ENCODE measurements at regions not wholly inside any gene's neighbourhood (a gene's known extent, or its start where the extent isn't known, plus 50 kb on each side); places are given as distances from the start of the nearest gene placed in this dataset.

DNA sequence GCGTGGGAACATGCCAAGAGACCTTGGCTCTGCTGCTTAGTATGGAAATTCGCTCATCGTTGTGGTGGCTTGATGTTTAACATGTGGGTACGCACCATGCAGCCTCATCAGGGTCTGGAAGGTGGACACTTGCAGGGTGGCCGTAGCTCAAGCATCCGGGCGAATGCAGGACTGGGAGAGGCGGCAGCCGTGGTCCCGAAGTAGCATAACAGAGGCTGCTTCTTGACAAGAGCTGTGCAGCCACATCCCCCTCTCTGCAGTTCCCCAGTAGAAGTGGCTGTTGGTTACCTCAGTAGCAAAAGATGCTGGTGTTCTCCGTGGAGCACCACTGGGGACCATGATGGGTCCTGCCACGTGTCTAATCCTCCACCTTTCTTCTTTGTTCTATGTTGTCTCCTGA lies 195.0 kb downstream of the THBS2 start:
- no peaks in the 10 kb centered on the region for H3K36me3 ChIP-seq (ENCODE audit: control insufficient read depth in 4 of 4, insufficient read depth in 3 of 4, low read depth in 1 of 4, low read length in 3 of 4)
- 91% methylated on average over 12 of the region's 12 CpGs for WGBS
- DNase-seq (ENCODE audit: low spot score), result no peak
- no peak overlapping the region for H3K9ac ChIP-seq (ENCODE audit: low read depth in 1 of 2, low read length in 2 of 2)
- H3K27me3 ChIP-seq (ENCODE audit: control insufficient read depth in 4 of 4, insufficient read depth in 4 of 4, low read length in 3 of 4), result peaks cover 0 to 4% (median 0%) of the 10 kb centered on the region in 4 donors
- TF ChIP-seq HNF4A (conservative IDR thresholded peaks at IDR 0.05) (no peak), GABPA (IDR thresholded peaks at IDR 0.05 in 1 of 2, conservative IDR thresholded peaks at IDR 0.05 in 1 of 2) (no peak)
- TF ChIP-seq, protein P1, sequence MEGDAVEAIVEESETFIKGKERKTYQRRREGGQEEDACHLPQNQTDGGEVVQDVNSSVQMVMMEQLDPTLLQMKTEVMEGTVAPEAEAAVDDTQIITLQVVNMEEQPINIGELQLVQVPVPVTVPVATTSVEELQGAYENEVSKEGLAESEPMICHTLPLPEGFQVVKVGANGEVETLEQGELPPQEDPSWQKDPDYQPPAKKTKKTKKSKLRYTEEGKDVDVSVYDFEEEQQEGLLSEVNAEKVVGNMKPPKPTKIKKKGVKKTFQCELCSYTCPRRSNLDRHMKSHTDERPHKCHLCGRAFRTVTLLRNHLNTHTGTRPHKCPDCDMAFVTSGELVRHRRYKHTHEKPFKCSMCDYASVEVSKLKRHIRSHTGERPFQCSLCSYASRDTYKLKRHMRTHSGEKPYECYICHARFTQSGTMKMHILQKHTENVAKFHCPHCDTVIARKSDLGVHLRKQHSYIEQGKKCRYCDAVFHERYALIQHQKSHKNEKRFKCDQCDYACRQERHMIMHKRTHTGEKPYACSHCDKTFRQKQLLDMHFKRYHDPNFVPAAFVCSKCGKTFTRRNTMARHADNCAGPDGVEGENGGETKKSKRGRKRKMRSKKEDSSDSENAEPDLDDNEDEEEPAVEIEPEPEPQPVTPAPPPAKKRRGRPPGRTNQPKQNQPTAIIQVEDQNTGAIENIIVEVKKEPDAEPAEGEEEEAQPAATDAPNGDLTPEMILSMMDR (IDR thresholded peaks at IDR 0.05; ENCODE audit: low read depth, low read length, missing input control), result no peak
- no peak overlapping the region for H3K27ac ChIP-seq (ENCODE audit: low read depth in 1 of 2, low read length in 2 of 2)
- no peak overlapping the region for H3K4me3 ChIP-seq (ENCODE audit: low read depth in 1 of 3, low read length in 3 of 3)
- H3K4me1 ChIP-seq (ENCODE audit: control insufficient read depth in 4 of 4, insufficient read depth in 4 of 4, low read length in 3 of 4), result no peaks in the 10 kb centered on the region
- peaks cover 0 to 5% (median 2%) of the 10 kb centered on the region in 4 donors for H3K9me3 ChIP-seq (ENCODE audit: control insufficient read depth in 4 of 4, low read length in 3 of 4)

DNA sequence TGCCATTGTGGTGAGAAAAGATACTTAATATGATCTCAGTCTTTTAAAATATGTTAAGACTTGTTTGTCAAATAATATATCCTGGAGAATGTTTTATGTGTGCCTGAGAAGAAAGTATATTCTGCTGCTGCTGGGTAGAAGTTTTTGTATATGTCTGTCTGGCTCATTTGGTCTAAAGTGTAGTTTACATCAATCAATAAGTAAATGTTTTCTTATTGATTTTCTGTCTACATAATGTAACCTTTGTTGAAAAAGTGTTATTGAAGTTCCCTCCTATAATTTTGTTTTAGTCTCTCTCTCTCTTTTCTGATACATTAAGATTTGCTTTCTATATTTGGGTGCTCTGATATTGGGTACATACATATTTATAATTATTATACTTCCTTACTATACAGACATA lies 201.2 kb downstream of the THBS2 start:
- H3K27ac ChIP-seq (ENCODE audit: low read depth in 1 of 2, low read length in 2 of 2), result no peak overlapping the region
- no peak for DNase-seq (ENCODE audit: low spot score)
- peaks cover 0 to 5% (median 0%) of the 10 kb centered on the region in 4 donors for H3K27me3 ChIP-seq (ENCODE audit: control insufficient read depth in 4 of 4, insufficient read depth in 4 of 4, low read length in 3 of 4)
- no peak overlapping the region for H3K9ac ChIP-seq (ENCODE audit: low read depth in 1 of 2, low read length in 2 of 2)
- no peak overlapping the region for H3K4me3 ChIP-seq (ENCODE audit: low read depth in 1 of 3, low read length in 3 of 3)
- no peak for TF ChIP-seq JUND (IDR thresholded peaks at IDR 0.05)
- TF ChIP-seq, protein P2, sequence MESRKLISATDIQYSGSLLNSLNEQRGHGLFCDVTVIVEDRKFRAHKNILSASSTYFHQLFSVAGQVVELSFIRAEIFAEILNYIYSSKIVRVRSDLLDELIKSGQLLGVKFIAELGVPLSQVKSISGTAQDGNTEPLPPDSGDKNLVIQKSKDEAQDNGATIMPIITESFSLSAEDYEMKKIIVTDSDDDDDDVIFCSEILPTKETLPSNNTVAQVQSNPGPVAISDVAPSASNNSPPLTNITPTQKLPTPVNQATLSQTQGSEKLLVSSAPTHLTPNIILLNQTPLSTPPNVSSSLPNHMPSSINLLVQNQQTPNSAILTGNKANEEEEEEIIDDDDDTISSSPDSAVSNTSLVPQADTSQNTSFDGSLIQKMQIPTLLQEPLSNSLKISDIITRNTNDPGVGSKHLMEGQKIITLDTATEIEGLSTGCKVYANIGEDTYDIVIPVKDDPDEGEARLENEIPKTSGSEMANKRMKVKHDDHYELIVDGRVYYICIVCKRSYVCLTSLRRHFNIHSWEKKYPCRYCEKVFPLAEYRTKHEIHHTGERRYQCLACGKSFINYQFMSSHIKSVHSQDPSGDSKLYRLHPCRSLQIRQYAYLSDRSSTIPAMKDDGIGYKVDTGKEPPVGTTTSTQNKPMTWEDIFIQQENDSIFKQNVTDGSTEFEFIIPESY (IDR thresholded peaks at IDR 0.05), result no peak
- no peak for TF ChIP-seq SP1 (IDR thresholded peaks at IDR 0.05)
- no peak for TF ChIP-seq TAF1 (conservative IDR thresholded peaks at IDR 0.05)
- no peak for TF ChIP-seq RXRA (IDR thresholded peaks at IDR 0.05)
- TF ChIP-seq GABPA (IDR thresholded peaks at IDR 0.05 in 1 of 2, conservative IDR thresholded peaks at IDR 0.05 in 1 of 2), result no peak
- TF ChIP-seq HNF4A (conservative IDR thresholded peaks at IDR 0.05), result no peak
- no peak for TF ChIP-seq EGR1 (IDR thresholded peaks at IDR 0.05; ENCODE audit: low read depth in 2 of 2)
- TF ChIP-seq, protein P3, sequence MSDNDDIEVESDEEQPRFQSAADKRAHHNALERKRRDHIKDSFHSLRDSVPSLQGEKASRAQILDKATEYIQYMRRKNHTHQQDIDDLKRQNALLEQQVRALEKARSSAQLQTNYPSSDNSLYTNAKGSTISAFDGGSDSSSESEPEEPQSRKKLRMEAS (IDR thresholded peaks at IDR 0.05), result no peak
- TF ChIP-seq YY1 (IDR thresholded peaks at IDR 0.05), result no peak
- TF ChIP-seq NR2F2 (IDR thresholded peaks at IDR 0.05), result no peak
- TF ChIP-seq, protein P1 (IDR thresholded peaks at IDR 0.05; ENCODE audit: low read depth, low read length, missing input control), result no peak
- no peaks in the 10 kb centered on the region for H3K4me1 ChIP-seq (ENCODE audit: control insufficient read depth in 4 of 4, insufficient read depth in 4 of 4, low read length in 3 of 4)
- no peaks in the 10 kb centered on the region for H3K9me3 ChIP-seq (ENCODE audit: control insufficient read depth in 4 of 4, low read length in 3 of 4)
- H3K36me3 ChIP-seq (ENCODE audit: control insufficient read depth in 4 of 4, insufficient read depth in 3 of 4, low read depth in 1 of 4, low read length in 3 of 4), result no peaks in the 10 kb centered on the region

Data from liver (tissue), 8 donors.